ENCODE measurements at regions not wholly inside any gene's neighbourhood (a gene's known extent, or its start where the extent isn't known, plus 50 kb on each side); places are given as distances from the start of the nearest gene placed in this dataset.

DNA sequence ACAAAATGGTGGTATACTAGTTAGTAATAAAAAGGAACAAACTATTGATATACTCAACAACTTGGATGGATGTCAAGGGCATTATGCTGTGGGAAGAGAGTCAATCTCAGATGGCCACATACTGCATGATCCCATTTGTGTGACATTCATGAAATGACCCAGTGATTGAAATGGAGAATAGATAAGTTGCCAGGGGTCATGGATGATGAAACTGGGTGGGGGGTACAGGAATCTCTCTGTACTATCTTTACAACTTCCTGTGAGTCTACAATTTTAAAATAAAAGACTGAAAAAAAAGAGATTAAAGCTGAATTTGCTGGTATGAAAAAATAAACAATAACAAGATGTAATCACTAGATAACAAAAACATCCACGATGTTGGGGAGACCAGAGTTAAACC lies 70.5 kb upstream of the CDYL2 start:
- Histone ChIP-seq H3K4me1 (ENCODE audit: insufficient read depth, low read length, poor library complexity, severe bottlenecking) (no peaks in the 10 kb centered on the region), H3K4me3 (ENCODE audit: low read depth, low read length, poor library complexity, severe bottlenecking) (no peak overlapping the region), H3K27me3 (replicated peaks; ENCODE audit: insufficient read depth, low read depth, low read length, poor library complexity) (peaks cover 38% of the 10 kb centered on the region), H3K36me3 (ENCODE audit: insufficient read depth, low read length, poor library complexity, severe bottlenecking) (no peaks in the 10 kb centered on the region), H3K27ac (ENCODE audit: low read depth, low read length, poor library complexity, severe bottlenecking) (no peak overlapping the region), H3K9me3 (ENCODE audit: low read depth, low read length, poor library complexity, severe bottlenecking) (no peaks in the 10 kb centered on the region)
- DNase-seq (ENCODE audit: low spot score): no peak
- ChIA-PET CTCF (no interaction called here), POLR2A (ENCODE audit: low non-redundant PET) (no interaction called here)
- TF ChIP-seq, protein P1, sequence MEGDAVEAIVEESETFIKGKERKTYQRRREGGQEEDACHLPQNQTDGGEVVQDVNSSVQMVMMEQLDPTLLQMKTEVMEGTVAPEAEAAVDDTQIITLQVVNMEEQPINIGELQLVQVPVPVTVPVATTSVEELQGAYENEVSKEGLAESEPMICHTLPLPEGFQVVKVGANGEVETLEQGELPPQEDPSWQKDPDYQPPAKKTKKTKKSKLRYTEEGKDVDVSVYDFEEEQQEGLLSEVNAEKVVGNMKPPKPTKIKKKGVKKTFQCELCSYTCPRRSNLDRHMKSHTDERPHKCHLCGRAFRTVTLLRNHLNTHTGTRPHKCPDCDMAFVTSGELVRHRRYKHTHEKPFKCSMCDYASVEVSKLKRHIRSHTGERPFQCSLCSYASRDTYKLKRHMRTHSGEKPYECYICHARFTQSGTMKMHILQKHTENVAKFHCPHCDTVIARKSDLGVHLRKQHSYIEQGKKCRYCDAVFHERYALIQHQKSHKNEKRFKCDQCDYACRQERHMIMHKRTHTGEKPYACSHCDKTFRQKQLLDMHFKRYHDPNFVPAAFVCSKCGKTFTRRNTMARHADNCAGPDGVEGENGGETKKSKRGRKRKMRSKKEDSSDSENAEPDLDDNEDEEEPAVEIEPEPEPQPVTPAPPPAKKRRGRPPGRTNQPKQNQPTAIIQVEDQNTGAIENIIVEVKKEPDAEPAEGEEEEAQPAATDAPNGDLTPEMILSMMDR (conservative IDR thresholded peaks at IDR 0.05; ENCODE audit: low read depth, low read length): no peak
- no peak for TF ChIP-seq EZH2 (IDR thresholded peaks at IDR 0.05; ENCODE audit: borderline replicate concordance, low read depth, low read length, poor library complexity, severe bottlenecking)
- no TSS peak for BruUV-seq (replicated peaks)
- intact Hi-C loops (cut with micrococcal nuclease; ENCODE audit: unreplicated experiment): no loop called here

DNA sequence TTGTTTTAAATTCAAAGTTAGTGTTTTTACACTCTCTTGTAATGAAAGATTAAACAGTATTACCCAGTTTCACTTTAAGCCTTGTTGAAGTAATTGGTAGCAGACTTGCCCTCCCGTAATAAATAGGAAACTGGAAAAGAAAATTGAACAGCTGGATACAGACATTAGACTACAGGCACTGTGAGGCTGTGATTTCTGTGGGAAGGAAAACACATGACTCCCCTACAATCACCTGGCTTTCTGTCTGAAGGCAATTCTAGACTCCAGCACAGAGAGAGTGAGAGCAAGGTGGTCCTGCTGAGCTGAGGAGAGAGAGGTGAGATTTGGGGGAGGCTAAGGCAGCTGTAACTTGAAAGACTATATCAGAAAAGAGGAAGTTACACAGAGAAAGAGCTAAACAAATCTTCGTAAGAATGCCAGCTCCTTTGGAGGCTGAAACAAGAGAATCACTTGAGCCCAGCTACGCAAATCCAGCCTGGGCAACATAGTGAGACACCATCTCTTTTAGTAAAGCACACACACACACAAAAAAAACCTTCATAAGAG lies 57.8 kb upstream of the CDYL2 start:
- intact Hi-C loops (cut with micrococcal nuclease; ENCODE audit: unreplicated experiment): no loop called here
- ChIA-PET POLR2A (ENCODE audit: low non-redundant PET) (no interaction called here), CTCF (no interaction called here)

More for the DNA sequence above, 57.8 kb upstream of the CDYL2 start:
- Histone ChIP-seq H3K36me3 (ENCODE audit: insufficient read depth, low read length, poor library complexity, severe bottlenecking) (no peaks in the 10 kb centered on the region), H3K27ac (ENCODE audit: low read depth, low read length, poor library complexity, severe bottlenecking) (no peak overlapping the region), H3K9me3 (ENCODE audit: low read depth, low read length, poor library complexity, severe bottlenecking) (no peaks in the 10 kb centered on the region), H3K4me1 (ENCODE audit: insufficient read depth, low read length, poor library complexity, severe bottlenecking) (no peaks in the 10 kb centered on the region), H3K4me3 (ENCODE audit: low read depth, low read length, poor library complexity, severe bottlenecking) (no peak overlapping the region), H3K27me3 (replicated peaks; ENCODE audit: insufficient read depth, low read depth, low read length, poor library complexity) (peaks cover 9% of the 10 kb centered on the region)
- TF ChIP-seq, protein P1 (conservative IDR thresholded peaks at IDR 0.05; ENCODE audit: low read depth, low read length): no peak
- TF ChIP-seq EZH2 (IDR thresholded peaks at IDR 0.05; ENCODE audit: borderline replicate concordance, low read depth, low read length, poor library complexity, severe bottlenecking): no peak
- no TSS peak for BruUV-seq (replicated peaks)
- no peak for DNase-seq (ENCODE audit: low spot score)

All from A673 (cell line).